NCI-H446 treated with DMSO at 0.1 percent for 48 hours (cell line): ENCODE measurements at regions not wholly inside any gene's neighbourhood (a gene's known extent, or its start where the extent isn't known, plus 50 kb on each side); places are given as distances from the start of the nearest gene placed in this dataset.

Experiments used
- DNase-seq: peaks from one replicate; lab custom pipeline; 2025; lab: John Stamatoyannopoulos, UW

DNA sequence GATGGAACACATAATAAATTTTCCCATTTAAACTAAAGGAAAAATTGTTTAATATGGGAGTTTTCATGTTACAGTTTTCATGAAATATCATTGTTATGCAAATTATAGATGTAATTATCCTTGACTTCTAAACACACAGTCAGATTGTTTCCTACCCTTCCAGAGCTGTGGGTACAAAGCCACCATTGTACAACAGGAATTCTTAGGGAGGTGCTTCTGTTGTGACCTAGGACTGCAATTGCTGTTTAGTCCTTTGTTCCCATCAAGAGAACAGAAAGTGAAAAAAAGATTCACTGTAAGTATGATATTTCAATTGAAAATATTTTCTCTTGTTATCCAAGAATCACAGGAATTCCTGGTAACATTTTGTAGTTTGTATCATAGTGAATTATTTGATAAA is 455.3 kb upstream of the NAALADL2 start:
- no peak for DNase-seq

- no peak for DNase-seq
These were observed 450.8 kb upstream of the NAALADL2 start for GRCh38 chr3:174408310-174408709.

DNA sequence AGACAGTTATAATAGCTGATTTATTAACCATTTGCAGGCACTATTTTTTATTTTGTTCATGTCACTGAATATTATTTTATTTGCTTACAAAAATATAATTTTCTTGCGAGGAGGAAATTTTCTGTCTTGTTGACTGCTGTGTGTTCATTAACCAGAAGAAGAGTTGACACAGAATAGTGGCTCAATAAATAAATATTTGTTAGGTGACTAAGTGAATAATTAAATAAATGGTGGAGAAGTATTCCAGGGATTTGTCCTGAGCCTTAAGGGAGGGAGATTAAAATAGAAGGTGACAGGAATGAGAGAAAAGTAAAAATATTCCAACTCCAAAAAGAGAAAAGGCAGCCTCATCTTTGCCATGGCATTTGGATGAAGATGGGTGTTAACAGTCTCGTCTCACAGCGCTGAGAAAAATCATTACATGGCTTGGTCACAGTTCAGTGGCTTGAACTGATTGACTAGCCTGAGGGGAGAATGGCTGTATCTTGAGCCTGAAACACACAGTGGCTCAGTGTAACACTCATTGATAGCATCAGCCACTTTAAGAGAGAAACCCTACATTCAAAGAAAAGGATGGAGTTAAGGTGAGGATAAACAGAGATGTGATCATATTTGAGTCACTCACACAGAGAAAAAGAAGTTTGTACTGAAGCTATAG is 449.9 kb upstream of the NAALADL2 start:
- no peak for DNase-seq

DNA sequence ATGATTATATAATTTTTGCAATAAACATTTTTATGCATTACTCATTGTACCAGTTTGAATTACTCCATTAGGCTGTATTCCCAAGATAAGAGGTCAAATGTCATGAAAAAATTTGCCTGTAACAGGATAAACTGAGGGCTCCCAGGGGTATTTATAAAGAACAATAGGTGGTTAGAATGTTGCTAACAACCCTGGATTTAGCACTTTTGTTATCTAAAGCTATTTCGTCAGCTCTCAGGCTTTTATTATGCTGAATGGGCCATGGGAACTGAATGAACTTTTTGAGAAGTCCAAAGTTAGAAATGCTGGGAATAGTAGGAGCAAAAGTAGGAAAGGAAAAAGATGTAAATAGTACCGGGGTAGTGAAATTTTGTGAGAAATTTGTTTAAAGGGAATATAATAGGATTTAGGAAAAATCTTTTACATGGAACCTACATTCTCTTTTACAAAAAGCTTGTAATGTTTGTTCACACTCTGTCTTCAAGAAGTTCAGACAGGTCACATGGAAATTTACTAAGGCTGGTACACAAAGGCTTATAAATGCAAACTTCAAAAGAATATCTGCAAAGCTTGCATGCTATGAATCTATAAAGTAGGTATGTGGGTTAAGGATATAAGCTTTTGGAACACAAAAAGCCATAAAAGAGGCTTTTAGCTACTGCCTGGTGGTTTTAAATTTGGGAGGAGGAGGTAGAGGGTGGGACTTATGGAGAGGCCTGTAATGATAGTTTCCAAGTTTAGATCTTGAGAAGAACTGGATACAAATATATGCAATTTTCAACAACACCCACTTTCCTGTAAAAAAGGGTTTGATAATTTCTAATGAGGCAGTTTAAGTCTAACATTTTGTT is 445.8 kb upstream of the NAALADL2 start:
- no peak for DNase-seq

DNA sequence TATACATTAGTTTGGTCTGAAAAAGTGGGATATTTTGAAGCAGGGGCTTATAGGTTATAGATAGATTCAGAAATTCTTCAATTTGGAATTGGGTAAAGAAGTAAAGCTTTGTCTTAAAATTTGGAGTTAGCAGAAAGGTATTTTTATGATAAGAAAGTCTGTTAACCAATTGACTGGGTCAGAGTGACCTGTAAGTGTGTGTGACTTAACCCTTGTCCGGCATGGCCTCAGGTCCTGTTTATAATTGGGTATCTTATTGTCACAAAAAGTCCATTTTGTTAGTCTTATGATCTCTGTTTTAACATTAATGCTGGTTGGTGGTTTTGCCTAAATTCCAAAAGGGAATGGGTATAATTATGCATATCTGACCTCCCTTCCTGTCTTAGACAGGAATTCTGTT is 444.2 kb upstream of the NAALADL2 start:
- DNase-seq: no peak

GRCh38 chr3:174417573-174417972 is 441.6 kb upstream of the NAALADL2 start:
- no peak for DNase-seq

DNA sequence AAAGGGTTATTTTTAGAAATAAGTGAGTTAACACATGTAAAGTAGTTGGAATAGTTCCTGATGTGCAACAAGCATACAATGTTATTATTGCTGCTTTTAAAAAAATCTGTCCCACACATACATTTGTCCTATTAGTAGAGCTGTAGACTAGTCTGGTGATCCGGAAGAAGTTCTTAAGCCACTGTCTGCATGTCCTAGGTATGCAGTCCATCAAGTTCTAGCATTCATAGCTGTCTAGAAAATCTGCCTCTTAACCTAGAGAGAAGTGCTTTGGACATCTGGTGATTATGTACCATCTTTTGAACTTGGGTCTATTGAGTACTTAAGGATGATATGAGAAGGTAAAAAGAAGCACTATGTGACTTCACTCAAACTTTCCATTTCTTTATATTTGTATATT is 439.9 kb upstream of the NAALADL2 start:
- DNase-seq: no peak

DNA sequence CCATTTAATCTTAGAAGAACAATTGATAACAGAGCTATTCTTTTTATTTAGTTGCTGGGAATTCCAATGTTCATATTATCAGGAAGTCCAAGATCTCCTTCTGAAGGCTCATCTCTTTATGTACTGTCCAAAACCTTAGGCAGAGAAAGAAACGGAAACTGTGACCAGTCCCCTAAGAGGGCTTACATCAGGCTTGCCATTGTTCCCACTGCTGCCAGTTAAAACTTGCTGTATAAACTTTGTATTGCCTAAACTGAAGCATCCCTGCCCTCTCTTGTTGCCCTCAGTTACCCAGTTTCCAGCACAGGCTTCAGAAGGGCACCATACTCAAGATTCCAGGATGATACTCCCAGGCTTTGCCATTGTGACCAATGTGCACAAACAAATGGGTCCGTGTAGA is 435.2 kb upstream of the NAALADL2 start:
- DNase-seq: no peak

- DNase-seq: no peak
These were observed 434.5 kb upstream of the NAALADL2 start for GRCh38 chr3:174424656-174425055.

- DNase-seq: no peak
These were observed 433.7 kb upstream of the NAALADL2 start for GRCh38 chr3:174425422-174425821.

GRCh38 chr3:174430986-174431385 is 428.1 kb upstream of the NAALADL2 start:
- DNase-seq: no peak

DNA sequence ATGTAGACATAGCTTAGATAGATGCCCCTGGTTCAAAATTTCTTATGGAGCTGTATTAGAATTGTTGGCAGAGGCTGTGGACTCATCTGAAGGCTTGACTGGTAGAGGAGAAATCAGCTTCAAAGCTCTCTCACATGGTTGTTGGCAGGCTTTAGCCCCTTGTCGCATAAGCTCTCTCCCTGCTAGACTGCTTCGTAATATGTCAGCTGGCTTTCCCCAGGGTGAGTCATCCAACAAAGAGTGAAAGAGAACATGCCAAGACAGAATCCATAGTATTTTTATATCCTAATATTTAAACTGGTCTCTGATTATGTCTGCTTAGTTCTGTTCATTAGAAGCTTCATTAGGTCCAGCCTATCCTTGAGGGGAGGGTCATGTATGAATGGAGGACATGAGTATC is 427.4 kb upstream of the NAALADL2 start:
- DNase-seq: peak; percentile 25

DNA sequence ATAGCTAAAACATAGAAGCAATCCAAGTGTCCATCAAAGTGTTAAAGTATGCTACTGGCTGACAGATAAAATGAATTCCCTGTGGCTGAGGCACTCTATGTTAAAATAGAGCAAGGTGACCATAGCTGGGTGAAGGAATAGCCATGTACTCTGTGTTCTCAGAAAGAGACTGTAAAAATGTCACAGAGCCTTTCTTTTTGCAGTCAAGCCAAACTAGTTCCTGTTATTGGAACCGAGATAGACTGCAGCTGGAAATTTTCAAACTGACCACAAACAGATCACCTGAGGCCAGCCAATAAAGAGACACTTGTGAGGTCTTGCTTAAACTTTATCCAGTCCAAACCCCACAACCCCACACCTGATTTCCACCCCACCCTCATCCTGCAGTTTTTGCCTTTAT is 422.8 kb upstream of the NAALADL2 start:
- DNase-seq: no peak

GRCh38 chr3:174438501-174439145 is 420.5 kb upstream of the NAALADL2 start:
- DNase-seq: no peak

- DNase-seq: peak; percentile 94
These were observed 419.5 kb upstream of the NAALADL2 start for GRCh38 chr3:174439331-174440252.

DNA sequence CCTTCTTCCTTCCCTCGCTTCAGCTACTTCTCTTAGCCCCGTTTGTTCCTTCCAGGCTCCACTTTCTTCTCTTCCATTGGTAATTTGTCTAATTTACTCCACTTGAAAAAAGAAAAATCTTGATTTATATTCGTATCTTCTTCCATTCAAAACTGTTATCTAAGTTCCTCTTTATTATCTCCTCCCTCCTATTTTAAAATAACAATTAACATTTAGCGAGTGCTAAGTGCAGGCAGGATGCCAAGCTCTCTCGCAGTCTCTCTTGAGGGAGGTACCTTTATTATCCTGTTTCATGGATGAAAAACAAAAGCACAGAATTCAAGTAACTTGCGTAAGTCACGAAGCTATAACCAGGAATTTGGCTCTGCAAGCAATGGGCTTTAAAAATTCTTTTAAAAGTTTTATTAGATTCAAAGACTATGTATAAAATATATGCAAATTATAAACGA is 418.9 kb upstream of the NAALADL2 start:
- peak; percentile 93 for DNase-seq

DNA sequence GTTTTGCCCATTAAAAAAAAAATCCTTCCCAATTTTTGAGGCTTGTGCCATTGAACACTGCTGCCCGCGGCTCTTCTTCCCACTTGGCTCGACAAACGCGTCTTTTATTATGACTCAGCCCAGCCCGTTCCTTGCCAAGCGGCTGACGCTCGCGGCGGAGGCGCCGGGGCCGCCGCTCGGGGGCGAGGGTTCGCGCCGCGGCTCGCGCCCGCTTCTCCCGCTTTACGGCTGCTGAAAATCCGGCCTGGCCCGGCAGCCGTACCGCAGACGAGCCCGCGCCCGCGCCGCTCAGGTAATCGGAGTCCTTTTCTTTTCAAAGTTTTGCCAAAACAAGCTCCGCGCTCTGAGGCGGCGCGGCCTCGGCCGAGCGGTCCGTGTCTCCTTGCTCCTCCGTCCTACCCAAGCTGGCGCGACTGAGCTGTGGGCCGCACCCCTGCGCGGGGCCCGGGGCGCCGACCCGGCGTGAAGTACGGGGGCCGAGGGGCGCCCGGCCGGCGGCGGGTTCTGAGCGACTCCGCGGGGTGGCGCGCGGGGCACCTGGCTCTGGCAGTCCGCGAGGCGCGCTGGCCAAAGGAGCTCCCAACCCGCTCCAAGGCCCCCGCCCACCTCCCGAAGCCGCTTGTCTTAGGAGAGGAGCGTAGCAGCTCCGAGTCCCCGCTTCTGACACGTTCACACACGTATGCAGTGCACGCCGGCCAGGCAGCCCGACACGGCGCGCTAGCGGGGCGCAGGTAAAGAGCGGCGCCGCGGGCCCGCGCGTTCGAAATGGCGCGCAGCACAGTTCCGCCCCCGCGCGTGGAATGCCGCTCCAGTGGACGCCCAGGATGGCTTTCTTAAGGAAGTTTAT is 418.2 kb upstream of the NAALADL2 start:
- DNase-seq: peak; percentile 97

DNA sequence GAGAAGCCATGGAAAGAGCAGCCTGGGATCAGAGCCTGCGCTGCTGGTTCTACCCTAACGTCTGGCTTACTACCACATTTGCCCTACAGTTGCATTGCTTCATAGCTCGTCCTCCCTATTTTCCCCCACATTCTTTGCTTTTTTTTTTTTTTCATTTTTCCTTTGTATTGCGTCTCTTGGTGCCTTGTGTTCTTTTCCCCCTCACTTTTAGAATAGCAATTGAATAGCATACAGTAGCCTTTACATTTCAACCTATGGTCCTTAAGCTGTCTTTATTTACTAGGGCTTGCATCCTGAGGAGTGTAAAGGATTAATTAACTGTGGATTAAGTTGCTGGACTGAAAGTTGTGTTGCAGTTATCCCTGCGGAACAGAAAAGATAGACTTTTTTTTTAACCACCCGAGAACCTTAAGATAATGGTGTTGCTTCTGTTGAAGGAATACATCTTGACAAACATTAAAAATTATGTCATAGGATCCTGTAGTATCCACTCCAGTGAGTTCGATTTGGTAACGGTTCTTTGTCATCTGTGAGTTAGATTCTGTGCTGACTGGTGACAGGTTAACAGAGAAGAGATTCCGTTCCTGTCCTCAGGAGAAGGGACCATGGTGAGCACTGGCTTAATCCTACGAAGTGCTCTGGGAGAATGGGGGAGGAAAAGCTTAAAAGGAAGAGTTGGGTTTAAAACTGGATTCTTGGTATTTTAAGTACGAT is 417.4 kb upstream of the NAALADL2 start:
- peak; percentile 34 for DNase-seq

DNA sequence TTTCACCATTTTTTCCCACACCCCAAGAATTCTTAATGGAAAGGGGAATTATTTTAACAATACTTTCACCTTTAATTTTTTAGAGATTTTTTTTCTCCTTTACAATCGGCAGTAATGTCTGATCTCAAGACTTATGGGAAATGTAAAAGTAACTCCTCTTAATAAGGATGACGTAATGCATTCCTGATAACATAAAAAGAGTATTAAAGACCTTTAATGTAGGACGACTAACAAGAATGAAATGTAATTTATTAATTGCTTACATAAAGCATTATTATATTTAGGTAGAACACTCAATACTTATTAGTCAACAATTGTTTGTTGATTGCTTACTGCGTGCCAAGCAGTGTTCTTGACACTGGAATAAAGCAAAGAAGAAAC is 416.8 kb upstream of the NAALADL2 start:
- DNase-seq: no peak

GRCh38 chr3:174444391-174444790 is 414.7 kb upstream of the NAALADL2 start:
- no peak for DNase-seq
